ENCODE measurements at regions not wholly inside any gene's neighbourhood (a gene's known extent, or its start where the extent isn't known, plus 50 kb on each side); places are given as distances from the start of the nearest gene placed in this dataset.

- Histone ChIP-seq H3K36me3 (ENCODE audit: insufficient read depth, low read length) (no peaks in the 10 kb centered on the region), H3K9me3 (ENCODE audit: insufficient read depth, low read depth, low read length) (no peaks in the 10 kb centered on the region), H3K4me3 (ENCODE audit: insufficient read depth, low read depth, low read length) (no peak overlapping the region), H3K27me3 (ENCODE audit: insufficient read depth, low read length) (no peaks in the 10 kb centered on the region), H3K79me2 (ENCODE audit: insufficient read depth, low read length) (no peaks in the 10 kb centered on the region), H3K4me2 (ENCODE audit: low read length) (peak overlapping the region; percentile 11), H3K9ac (ENCODE audit: low read length) (no peak overlapping the region), H2AFZ (ENCODE audit: low read depth, low read length) (peak overlapping the region; percentile 18), H4K20me1 (ENCODE audit: insufficient read depth, low read length) (no peaks in the 10 kb centered on the region), H3K27ac (ENCODE audit: low read depth, low read length) (peak overlapping the region; percentile 25), H3K4me1 (ENCODE audit: insufficient read depth, low read length) (peaks cover 24% of the 10 kb centered on the region)
- no peaks in the 10 kb centered on the region for H3K9me3 Mint-ChIP-seq (ENCODE audit: unreplicated experiment)
- no peaks in the 10 kb centered on the region for H3K36me3 Mint-ChIP-seq (ENCODE audit: low read depth, unreplicated experiment)
- peaks cover 21% of the 10 kb centered on the region for H3K4me1 Mint-ChIP-seq (ENCODE audit: low read depth, unreplicated experiment)
- DNase-seq (ENCODE audit: low read depth) = peak; percentile 84
- TF ChIP-seq, protein P1, sequence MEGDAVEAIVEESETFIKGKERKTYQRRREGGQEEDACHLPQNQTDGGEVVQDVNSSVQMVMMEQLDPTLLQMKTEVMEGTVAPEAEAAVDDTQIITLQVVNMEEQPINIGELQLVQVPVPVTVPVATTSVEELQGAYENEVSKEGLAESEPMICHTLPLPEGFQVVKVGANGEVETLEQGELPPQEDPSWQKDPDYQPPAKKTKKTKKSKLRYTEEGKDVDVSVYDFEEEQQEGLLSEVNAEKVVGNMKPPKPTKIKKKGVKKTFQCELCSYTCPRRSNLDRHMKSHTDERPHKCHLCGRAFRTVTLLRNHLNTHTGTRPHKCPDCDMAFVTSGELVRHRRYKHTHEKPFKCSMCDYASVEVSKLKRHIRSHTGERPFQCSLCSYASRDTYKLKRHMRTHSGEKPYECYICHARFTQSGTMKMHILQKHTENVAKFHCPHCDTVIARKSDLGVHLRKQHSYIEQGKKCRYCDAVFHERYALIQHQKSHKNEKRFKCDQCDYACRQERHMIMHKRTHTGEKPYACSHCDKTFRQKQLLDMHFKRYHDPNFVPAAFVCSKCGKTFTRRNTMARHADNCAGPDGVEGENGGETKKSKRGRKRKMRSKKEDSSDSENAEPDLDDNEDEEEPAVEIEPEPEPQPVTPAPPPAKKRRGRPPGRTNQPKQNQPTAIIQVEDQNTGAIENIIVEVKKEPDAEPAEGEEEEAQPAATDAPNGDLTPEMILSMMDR (IDR thresholded peaks at IDR 0.05; ENCODE audit: insufficient read depth, low read depth, low read length) = no peak
- no peak for TF ChIP-seq EZH2 (IDR thresholded peaks at IDR 0.05; ENCODE audit: insufficient read depth, low read length)
- H3K4me3 Mint-ChIP-seq (ENCODE audit: unreplicated experiment) = no peak overlapping the region
- FAIRE-seq = no peak
- no peak overlapping the region for H3K27ac Mint-ChIP-seq (ENCODE audit: unreplicated experiment)
- no peaks in the 10 kb centered on the region for H3K27me3 Mint-ChIP-seq (ENCODE audit: low read depth, unreplicated experiment)
These were observed 118.7 kb upstream of the CCDC112 start for GRCh38 chr5:115415143-115415491.

DNA sequence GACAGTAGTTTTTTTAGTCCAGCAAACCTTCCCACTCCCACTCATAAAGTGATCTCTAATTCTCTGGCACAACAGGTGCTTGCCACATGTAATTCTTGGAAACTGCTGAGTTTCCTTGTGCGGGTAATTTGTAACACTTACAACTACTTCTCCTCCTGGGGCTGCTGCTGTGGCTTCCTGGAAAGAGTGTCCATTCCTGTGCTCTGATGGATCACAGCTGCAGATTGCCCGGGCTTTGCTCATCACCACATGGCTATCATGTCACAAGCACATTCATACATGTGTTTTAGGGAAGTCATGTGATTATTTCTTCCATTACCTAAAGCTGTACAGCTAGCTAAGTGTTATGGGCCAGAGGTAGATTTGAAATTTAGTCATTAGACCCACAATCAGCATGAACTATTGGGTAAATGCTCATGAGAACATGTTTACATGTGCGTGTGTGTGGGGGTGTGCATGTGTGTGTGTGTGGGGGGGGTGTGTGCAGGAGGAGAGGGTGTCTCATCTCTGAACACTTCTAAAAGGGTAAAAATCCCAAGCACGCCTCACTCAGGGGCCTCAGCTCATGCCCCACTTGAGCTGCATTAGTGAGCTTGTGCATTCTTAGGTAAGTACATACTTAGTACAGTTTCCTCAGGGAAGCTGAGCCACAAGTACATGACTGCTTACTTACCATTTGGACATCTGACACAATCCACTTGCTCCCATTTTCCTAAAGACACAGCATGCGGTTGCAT is 118.1 kb upstream of the CCDC112 start:
- no peaks in the 10 kb centered on the region for H4K20me1 ChIP-seq (ENCODE audit: insufficient read depth, low read length)
- H3K4me2 ChIP-seq (ENCODE audit: low read length) = peak overlapping the region; percentile 11
- no peak overlapping the region for H3K4me3 Mint-ChIP-seq (ENCODE audit: unreplicated experiment)
- peaks cover 19% of the 10 kb centered on the region for H3K4me1 ChIP-seq (ENCODE audit: insufficient read depth, low read length)
- H3K9me3 ChIP-seq (ENCODE audit: insufficient read depth, low read depth, low read length) = no peaks in the 10 kb centered on the region
- H3K79me2 ChIP-seq (ENCODE audit: insufficient read depth, low read length) = no peaks in the 10 kb centered on the region
- H3K27ac ChIP-seq (ENCODE audit: low read depth, low read length) = peak overlapping the region; percentile 25
- H3K4me1 Mint-ChIP-seq (ENCODE audit: low read depth, unreplicated experiment) = peaks cover 17% of the 10 kb centered on the region
- no peak overlapping the region for H3K4me3 ChIP-seq (ENCODE audit: insufficient read depth, low read depth, low read length)
- FAIRE-seq (no peak), DNase-seq (ENCODE audit: low read depth) (peak; percentile 93)
- H3K9me3 Mint-ChIP-seq (ENCODE audit: unreplicated experiment) = no peaks in the 10 kb centered on the region
- H3K36me3 Mint-ChIP-seq (ENCODE audit: low read depth, unreplicated experiment) = no peaks in the 10 kb centered on the region
- no peak overlapping the region for H3K27ac Mint-ChIP-seq (ENCODE audit: unreplicated experiment)
- no peak overlapping the region for H3K9ac ChIP-seq (ENCODE audit: low read length)
- peak overlapping the region; percentile 18 for H2AFZ ChIP-seq (ENCODE audit: low read depth, low read length)
- no peaks in the 10 kb centered on the region for H3K27me3 Mint-ChIP-seq (ENCODE audit: low read depth, unreplicated experiment)
- no peaks in the 10 kb centered on the region for H3K36me3 ChIP-seq (ENCODE audit: insufficient read depth, low read length)
- TF ChIP-seq EZH2 (IDR thresholded peaks at IDR 0.05; ENCODE audit: insufficient read depth, low read length) = no peak
- TF ChIP-seq, protein P1 (IDR thresholded peaks at IDR 0.05; ENCODE audit: insufficient read depth, low read depth, low read length) = no peak
- no peaks in the 10 kb centered on the region for H3K27me3 ChIP-seq (ENCODE audit: insufficient read depth, low read length)

DNA sequence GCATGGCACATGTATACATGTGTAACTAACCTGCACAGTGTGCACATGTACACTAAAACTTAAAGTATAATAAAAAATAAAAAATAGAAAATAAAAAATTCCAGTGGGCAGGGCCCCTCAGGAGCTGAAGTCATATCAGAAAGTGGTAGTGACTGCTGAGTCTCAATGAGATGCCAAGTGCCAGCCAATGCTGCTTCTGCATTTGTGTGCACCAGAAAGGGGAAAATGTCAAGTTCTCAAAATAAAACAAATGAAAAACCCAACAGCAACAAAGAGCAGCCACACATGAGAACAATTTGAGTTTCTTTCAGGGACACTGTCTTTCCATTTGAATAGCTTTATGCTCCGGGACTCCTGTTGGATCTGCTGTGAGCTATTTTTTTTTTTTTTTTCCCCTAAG is 117.2 kb upstream of the CCDC112 start:
- Mint-ChIP-seq H3K9me3 (ENCODE audit: unreplicated experiment) (no peaks in the 10 kb centered on the region), H3K4me1 (ENCODE audit: low read depth, unreplicated experiment) (peaks cover 14% of the 10 kb centered on the region), H3K4me3 (ENCODE audit: unreplicated experiment) (no peak overlapping the region), H3K27me3 (ENCODE audit: low read depth, unreplicated experiment) (no peaks in the 10 kb centered on the region), H3K27ac (ENCODE audit: unreplicated experiment) (no peak overlapping the region), H3K36me3 (ENCODE audit: low read depth, unreplicated experiment) (no peaks in the 10 kb centered on the region)
- H3K4me1 ChIP-seq (ENCODE audit: insufficient read depth, low read length) = peaks cover 14% of the 10 kb centered on the region
- no peaks in the 10 kb centered on the region for H3K27me3 ChIP-seq (ENCODE audit: insufficient read depth, low read length)
- DNase-seq (ENCODE audit: low read depth) (no peak), FAIRE-seq (no peak)
- H4K20me1 ChIP-seq (ENCODE audit: insufficient read depth, low read length) = no peaks in the 10 kb centered on the region
- H3K4me3 ChIP-seq (ENCODE audit: insufficient read depth, low read depth, low read length) = no peak overlapping the region
- no peak for TF ChIP-seq EZH2 (IDR thresholded peaks at IDR 0.05; ENCODE audit: insufficient read depth, low read length)
- TF ChIP-seq, protein P1 (IDR thresholded peaks at IDR 0.05; ENCODE audit: insufficient read depth, low read depth, low read length) = no peak
- no peak overlapping the region for H3K4me2 ChIP-seq (ENCODE audit: low read length)
- no peak overlapping the region for H3K9ac ChIP-seq (ENCODE audit: low read length)
- no peaks in the 10 kb centered on the region for H3K79me2 ChIP-seq (ENCODE audit: insufficient read depth, low read length)
- no peak overlapping the region for H2AFZ ChIP-seq (ENCODE audit: low read depth, low read length)
- H3K9me3 ChIP-seq (ENCODE audit: insufficient read depth, low read depth, low read length) = no peaks in the 10 kb centered on the region
- no peak overlapping the region for H3K27ac ChIP-seq (ENCODE audit: low read depth, low read length)
- H3K36me3 ChIP-seq (ENCODE audit: insufficient read depth, low read length) = no peaks in the 10 kb centered on the region
